ENCODE measurements at regions not wholly inside any gene's neighbourhood (a gene's known extent, or its start where the extent isn't known, plus 50 kb on each side); places are given as distances from the start of the nearest gene placed in this dataset.
"Not testable (repeated sequence)": the region's sequence is repeated elsewhere in the genome, so short reads cannot be mapped to it uniquely, and the experiment has no call there.

- no peak for TF ChIP-seq CTCF (conservative IDR thresholded peaks at IDR 0.05; ENCODE audit: control insufficient read depth, insufficient read depth, low read depth, low read length)
- H3K4me3 ChIP-seq (ENCODE audit: control insufficient read depth, low read depth, low read length), result no peak overlapping the region
- peak; percentile 71 for DNase-seq (ENCODE audit: low read depth)
Observed at GRCh38 chr3:159668990-159669476, 319.6 kb upstream of the IL12A start.

DNA sequence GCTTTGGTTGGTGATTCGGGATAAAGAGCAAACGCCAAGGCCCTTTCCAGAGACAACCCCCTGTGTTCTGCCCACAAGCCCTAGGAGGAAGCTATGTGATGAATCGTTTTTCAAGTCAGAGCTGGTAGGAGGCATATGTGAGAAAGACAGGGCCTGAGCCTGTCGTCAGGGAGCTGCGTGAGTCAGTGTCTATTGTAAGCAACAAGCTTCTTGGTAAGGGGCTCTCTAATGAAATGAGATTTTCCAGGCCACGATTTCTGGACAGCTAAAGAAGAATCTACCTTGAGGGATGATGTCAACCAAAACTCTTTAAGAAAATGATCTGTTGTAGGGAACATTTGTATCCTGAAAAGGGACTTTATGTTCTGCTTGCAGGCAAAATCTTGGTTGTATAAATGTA, 318.9 kb upstream of the IL12A start:
- no peak overlapping the region for H3K4me3 ChIP-seq (ENCODE audit: control insufficient read depth, low read depth, low read length)
- TF ChIP-seq CTCF (conservative IDR thresholded peaks at IDR 0.05; ENCODE audit: control insufficient read depth, insufficient read depth, low read depth, low read length), result no peak
- DNase-seq (ENCODE audit: low read depth), result no peak

DNA sequence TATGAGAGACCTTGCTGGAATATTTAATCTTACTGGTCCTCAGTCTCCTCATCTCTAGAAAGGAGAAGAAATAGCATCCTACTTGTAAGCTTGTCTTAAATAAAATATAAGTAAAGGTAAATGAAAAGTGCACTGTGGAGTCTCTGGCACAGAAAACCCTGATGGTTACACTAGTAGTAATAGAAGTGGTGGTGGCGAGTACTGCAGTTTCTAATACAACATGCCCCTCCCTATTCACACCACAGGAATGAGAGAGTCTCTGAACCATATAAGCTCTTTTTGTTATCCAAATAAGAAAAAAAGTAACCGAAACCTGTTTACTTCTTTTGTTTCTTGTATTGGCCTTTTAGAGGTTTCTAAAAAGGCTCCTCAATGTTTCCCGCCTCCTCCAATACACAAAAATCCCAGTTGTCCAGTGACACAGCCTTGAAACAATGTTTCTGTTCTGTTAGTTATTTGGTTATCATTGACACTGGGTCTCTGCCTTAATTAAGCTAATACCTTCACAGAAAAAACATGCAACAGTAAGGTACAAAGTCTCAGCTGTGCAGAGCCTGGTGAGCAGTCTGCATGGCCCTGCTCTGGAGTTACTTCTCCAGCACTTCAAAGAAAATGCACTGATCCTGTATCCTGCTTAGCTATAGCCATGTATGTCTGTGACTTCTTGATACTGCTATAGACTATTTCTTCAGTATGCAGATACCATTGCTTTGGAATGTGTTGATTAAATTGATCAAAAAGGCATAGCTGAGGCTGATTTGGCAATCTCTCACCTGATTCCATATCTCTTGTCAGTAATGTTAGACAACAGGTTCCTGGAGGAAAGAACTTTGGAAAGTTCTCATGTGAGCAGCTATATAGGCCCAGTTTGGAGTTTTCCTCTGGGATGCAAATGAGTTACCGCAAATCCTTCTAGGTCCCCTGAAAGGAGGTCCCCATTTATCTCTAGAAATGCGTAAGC, 315.6 kb upstream of the IL12A start:
- peak; percentile 12 for TF ChIP-seq CTCF (conservative IDR thresholded peaks at IDR 0.05; ENCODE audit: control insufficient read depth, insufficient read depth, low read depth, low read length)
- no peak overlapping the region for H3K4me3 ChIP-seq (ENCODE audit: control insufficient read depth, low read depth, low read length)
- DNase-seq (ENCODE audit: low read depth), result peak; percentile 10

DNA sequence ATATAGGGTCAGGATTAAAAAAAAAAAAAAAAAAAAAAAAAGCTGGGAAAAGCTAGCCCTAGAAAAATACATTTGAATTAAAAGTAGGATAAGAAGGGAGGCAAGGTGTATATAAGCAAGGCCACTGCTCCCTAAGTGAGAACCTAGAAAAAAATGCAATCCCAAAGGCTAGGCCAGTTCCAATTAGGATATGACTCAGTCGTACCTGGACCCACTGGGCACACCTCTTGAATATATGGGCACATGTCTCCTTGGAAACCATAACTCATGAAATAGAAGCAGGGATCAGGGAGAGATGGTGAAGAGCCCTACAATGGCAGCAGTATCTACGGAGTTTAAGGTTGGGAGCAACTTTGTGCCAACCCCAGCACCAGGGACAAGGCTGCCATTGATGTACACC, 314.1 kb upstream of the IL12A start:
- TF ChIP-seq CTCF (conservative IDR thresholded peaks at IDR 0.05; ENCODE audit: control insufficient read depth, insufficient read depth, low read depth, low read length), result no peak
- no peak for DNase-seq (ENCODE audit: low read depth)

DNA sequence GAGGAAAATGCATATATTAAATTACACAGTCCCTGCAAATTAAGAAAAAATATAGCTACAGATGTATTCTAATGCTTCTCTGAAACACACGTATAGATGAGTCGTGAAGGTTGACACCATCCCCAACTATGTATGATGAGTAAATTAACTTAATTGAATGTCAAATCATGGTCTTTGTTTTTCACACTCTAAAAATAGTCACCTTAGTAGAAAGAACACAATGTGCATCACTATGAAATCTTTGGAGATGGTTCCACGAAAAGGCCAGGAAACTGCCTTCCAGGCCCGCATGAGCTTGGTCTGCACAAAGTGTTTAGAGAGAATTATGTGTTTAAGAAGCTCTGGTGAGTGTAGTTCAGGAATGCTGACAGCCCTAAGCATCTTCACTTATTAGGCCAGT, 313.4 kb upstream of the IL12A start:
- TF ChIP-seq CTCF (conservative IDR thresholded peaks at IDR 0.05; ENCODE audit: control insufficient read depth, insufficient read depth, low read depth, low read length), result no peak
- DNase-seq (ENCODE audit: low read depth), result no peak
- no peak overlapping the region for H3K4me3 ChIP-seq (ENCODE audit: control insufficient read depth, low read depth, low read length)

More for the DNA sequence above, 314.1 kb upstream of the IL12A start:
- H3K4me3 ChIP-seq (ENCODE audit: control insufficient read depth, low read depth, low read length), result no peak overlapping the region

GRCh38 chr3:159679900-159680299, 308.7 kb upstream of the IL12A start:
- DNase-seq (ENCODE audit: low read depth), result no peak
- TF ChIP-seq CTCF (conservative IDR thresholded peaks at IDR 0.05; ENCODE audit: control insufficient read depth, insufficient read depth, low read depth, low read length), result no peak
- H3K4me3 ChIP-seq (ENCODE audit: control insufficient read depth, low read depth, low read length), result no peak overlapping the region

DNA sequence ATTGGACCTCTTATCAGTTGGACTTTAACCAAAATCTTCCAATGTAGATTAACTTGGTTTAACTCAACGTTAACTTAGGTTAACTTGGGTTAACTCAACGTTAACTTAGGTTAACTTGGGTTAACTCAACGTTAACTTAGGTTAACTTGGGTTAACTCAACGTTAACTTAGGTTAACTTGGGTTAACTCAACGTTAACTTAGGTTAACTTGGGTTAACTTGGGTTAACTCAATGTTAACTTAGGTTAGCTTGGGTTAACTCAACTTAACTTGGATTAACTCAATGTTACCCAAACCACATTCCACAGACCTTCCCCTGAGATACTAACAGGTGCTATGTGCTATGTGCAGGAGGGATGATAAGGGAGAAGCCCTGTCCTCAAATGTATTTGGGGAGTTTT, 306.9 kb upstream of the IL12A start:
- H3K4me3 ChIP-seq (ENCODE audit: control insufficient read depth, low read depth, low read length); DNase-seq (ENCODE audit: low read depth): not testable (repeated sequence)

All from fibroblast of mammary gland (primary cell).